Mesodermal cell (in vitro differentiated cells): ENCODE measurements at regions not wholly inside any gene's neighbourhood (a gene's known extent, or its start where the extent isn't known, plus 50 kb on each side); places are given as distances from the start of the nearest gene placed in this dataset.

ENCODE experiments used
- H3K27ac ChIP-seq: 2 replicates; pipeline ENCODE4 v1.7.0; 2013; ENCODE audit warnings: mild to moderate bottlenecking, low read depth, low read length, moderate library complexity; ENCODE audit not compliant: severe bottlenecking
- H3K36me3 ChIP-seq: 2 replicates; pipeline ENCODE4 v1.7.1; 2013; ENCODE audit warnings: mild to moderate bottlenecking, low read length, moderate library complexity; ENCODE audit not compliant: control insufficient read depth, insufficient read depth
- H3K4me1 ChIP-seq: one replicate; pipeline ENCODE4 v1.7.1; 2013; ENCODE audit warnings: mild to moderate bottlenecking, low read length; ENCODE audit not compliant: insufficient read depth, control insufficient read depth, poor library complexity, severe bottlenecking
- H3K4me3 ChIP-seq: 2 replicates; pipeline ENCODE4 v1.7.0; 2013; ENCODE audit warnings: low read length, control low read depth, mild to moderate bottlenecking; ENCODE audit not compliant: insufficient read depth, poor library complexity, severe bottlenecking; ENCODE audit errors: extremely low read depth
- H3K9me3 ChIP-seq: 2 replicates; pipeline ENCODE4 v1.7.1; 2013; ENCODE audit warnings: mild to moderate bottlenecking, low read length, moderate library complexity; ENCODE audit not compliant: control insufficient read depth
- WGBS, 2 experiments: methylation state at CpG; one replicate each; pipeline ENCODE4 v1.1.5; 2013; ENCODE audit warnings: missing lambda C conversion rate in 2 of 2; ENCODE audit not compliant: insufficient coverage in 2 of 2; 5-methylcytosine and 5-hydroxymethylcytosine counted together

DNA sequence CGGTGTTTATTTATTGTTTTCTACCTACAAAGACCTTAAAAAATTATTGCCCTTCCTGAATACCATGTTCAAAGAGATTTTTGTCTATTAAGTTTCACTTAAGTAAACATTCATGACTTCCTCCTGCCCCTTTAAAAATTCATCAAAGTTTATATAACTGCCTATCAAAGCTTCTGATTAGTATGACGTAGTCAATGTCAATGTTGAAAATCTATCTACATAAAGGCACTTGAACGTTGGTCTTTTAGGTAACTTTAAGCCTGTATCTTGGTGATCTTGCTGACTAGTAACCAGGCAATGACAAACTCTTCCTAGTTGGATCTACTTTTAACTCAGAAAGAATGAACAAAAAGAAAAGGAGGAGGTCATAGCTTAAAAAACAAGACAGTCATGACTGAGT is 97.2 kb downstream of the MAIP1 start:
- Histone ChIP-seq H3K4me3 (no peak overlapping the region), H3K4me1 (no peaks in the 10 kb centered on the region), H3K36me3 (no peaks in the 10 kb centered on the region), H3K9me3 (peaks cover 4% of the 10 kb centered on the region), H3K27ac (no peak overlapping the region)
- 86% methylated on average over 2 of the region's 3 CpGs; no CpG with 5 or more reads in 1 of the 2 experiments for WGBS, 2 experiments

DNA sequence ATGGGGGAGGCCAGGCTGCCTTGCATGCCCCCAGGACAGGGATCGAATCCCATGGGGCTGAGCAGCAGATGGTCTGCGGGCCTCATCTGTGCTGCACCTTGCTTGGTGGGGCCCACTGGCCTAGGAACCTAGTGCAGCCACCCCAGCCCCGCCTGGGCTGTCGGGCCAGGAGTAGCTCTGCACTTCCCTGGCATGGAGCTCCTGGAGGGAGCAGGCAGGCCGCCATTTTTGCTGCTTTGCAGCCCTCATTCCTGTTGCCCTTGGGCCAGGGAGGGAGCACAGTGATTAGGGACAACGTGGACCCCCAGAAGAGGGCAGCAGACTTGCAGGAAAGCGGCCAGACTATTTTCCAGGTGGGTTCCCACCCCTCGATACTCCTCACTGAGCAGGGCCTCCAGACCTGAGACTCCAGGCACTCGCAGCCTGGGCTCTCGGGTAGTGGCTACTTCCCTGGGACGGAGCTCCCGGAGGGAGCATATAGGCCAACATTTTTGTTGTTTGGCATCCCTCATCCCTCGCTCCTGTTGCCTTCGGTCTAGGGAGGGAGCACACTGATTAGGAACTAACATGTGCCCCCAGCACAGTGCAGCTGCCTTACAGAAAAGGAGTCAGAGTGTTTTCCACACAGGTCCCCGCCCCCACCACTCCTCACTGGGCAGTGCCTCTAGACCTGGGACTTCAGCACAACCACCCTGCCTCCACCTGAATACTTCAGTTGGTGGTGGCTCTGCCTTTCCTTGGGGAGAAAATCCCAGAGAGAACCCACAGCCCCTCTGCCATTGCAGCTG is 99.5 kb downstream of the MAIP1 start:
- Histone ChIP-seq H3K4me3 (no peak overlapping the region), H3K4me1 (no peaks in the 10 kb centered on the region), H3K27ac (no peak overlapping the region), H3K9me3 (peaks cover 11% of the 10 kb centered on the region), H3K36me3 (no peaks in the 10 kb centered on the region)
- WGBS, 2 experiments: 85 to 88% methylated on average over 15 of the region's 15 CpGs

DNA sequence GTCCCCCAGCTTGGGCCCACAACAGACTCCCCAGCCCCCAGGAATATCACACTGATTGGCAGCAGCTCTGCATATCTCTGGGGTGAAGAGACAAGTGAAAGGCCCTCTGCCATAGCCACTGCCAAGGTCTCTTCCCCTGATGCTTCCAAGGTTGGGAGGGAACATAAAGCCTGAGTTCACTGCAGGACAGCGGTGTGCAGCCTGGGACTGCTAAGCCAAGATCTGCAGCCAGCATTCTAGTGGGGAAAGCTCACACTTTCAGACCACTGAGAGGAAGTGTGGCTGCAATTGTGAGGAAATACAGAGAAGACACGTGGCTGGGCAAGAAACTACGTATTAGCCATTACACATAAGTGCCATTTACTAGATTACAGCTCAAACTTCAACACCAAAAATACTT is 100.7 kb downstream of the MAIP1 start:
- peaks cover 11% of the 10 kb centered on the region for H3K9me3 ChIP-seq
- 83 to 93% methylated on average over 2 to 3 of the region's 3 CpGs for WGBS, 2 experiments

DNA sequence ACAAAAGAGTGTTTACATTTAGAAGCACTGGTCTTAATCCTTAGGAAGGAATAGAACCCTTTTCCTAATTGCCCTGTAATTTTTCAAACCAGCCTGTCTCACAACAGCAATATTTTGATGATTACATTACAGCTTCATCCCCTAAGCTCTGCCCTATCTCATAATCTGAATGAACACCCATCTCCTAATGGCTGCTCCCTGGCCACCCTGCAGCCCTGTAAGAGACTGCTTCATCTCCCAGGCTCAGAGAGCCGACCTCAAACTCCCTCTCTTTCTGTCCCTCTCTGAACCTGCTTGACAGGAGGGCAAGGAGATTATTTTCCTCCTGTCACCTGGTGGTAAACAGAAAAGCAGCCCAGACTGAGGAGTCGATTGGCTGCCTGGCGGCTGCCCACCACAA is 107.8 kb downstream of the MAIP1 start:
- Histone ChIP-seq H3K36me3 (no peaks in the 10 kb centered on the region), H3K9me3 (peaks cover 7% of the 10 kb centered on the region), H3K4me1 (peaks cover 5% of the 10 kb centered on the region), H3K27ac (no peak overlapping the region), H3K4me3 (no peak overlapping the region)
- WGBS, 2 experiments: 82 to 83% methylated on average over 1 to 3 of the region's 3 CpGs

More for the DNA sequence above, 100.7 kb downstream of the MAIP1 start:
- H3K4me1 ChIP-seq: no peaks in the 10 kb centered on the region
- no peak overlapping the region for H3K27ac ChIP-seq
- H3K4me3 ChIP-seq: no peak overlapping the region
- H3K36me3 ChIP-seq: no peaks in the 10 kb centered on the region

DNA sequence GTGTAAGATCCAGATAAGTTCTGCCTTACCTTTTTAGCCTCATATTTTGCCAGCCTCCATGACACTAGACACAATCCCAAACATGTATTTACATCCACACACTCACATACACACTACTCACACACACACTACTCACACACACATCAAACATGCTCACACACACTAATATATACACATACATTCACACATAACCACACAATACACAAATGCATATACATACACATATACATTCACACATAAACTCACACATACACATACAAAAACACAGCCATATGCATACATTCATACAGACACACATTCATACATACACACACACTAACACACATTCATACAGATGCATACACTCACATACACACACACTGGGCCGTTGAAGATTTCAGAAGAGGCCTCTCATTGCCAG is 109.5 kb downstream of the MAIP1 start:
- no peaks in the 10 kb centered on the region for H3K9me3 ChIP-seq
- no peak overlapping the region for H3K27ac ChIP-seq
- no peaks in the 10 kb centered on the region for H3K36me3 ChIP-seq
- 86 to 88% methylated on average over 1 of the region's 1 CpG for WGBS, 2 experiments
- no peak overlapping the region for H3K4me3 ChIP-seq
- H3K4me1 ChIP-seq: peaks cover 5% of the 10 kb centered on the region

DNA sequence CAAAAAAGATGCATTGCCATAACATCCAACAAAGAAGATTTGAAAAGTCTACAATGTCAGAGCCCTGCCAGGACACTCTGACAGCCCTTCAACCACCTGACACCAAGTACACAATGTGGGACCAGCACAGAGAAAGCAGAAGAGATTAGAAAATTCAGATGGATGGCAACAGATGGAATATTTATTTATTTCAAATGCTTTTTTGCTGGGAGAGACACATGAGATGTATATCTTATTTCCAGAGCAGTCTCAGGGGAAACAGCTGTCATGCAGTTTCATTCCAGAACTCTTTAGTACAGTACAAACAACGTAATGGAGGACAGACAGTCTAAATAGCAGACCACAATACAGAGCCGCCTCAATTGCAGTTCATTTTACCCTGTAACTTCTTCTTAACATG is 110.1 kb downstream of the MAIP1 start:
- peaks cover 5% of the 10 kb centered on the region for H3K4me1 ChIP-seq
- no peak overlapping the region for H3K27ac ChIP-seq
- H3K4me3 ChIP-seq: no peak overlapping the region
- H3K9me3 ChIP-seq: no peaks in the 10 kb centered on the region
- H3K36me3 ChIP-seq: no peaks in the 10 kb centered on the region
- WGBS, 2 experiments: 100% methylated on average over 2 of the region's 2 CpGs; no CpG with 5 or more reads in 1 of the 2 experiments

DNA sequence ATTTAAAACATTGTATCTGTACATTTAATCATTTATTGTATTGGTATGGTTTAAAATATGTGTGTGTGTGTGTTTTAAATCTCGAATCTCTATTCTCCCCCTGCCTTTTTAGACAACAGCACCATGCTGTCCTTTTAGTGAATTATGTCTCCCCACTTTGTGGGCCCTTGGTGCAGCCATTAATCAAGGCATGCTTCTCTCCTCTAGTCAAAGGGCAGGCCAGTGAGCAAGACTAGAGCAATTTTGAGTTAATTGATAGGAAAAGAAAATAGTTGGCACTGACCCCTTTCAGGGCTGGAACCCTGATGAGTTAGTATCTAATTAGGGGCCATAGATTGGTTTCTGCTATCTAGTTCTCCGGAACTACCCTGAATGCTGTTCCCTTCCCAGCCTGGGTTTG is 111.0 kb downstream of the MAIP1 start:
- Histone ChIP-seq H3K4me1 (peaks cover 5% of the 10 kb centered on the region), H3K36me3 (no peaks in the 10 kb centered on the region), H3K9me3 (no peaks in the 10 kb centered on the region), H3K27ac (no peak overlapping the region), H3K4me3 (no peak overlapping the region)
- 100% methylated on average over 1 of the region's 2 CpGs; no CpG with 5 or more reads in 1 of the 2 experiments for WGBS, 2 experiments

DNA sequence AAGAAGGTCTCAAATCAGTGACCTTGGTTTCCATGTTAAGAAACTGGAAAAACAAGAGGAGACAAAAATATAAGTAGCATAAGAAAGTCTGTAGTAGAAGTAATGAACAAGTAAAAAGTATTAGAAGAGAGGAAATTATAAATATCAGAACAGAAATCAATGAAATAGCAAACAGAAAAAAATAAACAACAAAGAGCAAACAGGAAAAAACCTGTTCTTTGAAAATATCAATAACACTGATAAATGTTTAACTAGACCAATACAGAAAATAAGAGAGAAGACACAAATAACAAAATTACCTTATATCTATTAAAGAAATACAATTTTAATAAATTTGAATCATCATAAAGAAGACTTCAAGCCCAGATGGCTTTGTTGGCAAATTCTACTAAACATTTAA is 113.3 kb downstream of the MAIP1 start:
- Histone ChIP-seq H3K4me1 (no peaks in the 10 kb centered on the region), H3K36me3 (no peaks in the 10 kb centered on the region), H3K9me3 (no peaks in the 10 kb centered on the region), H3K27ac (no peak overlapping the region), H3K4me3 (no peak overlapping the region)

DNA sequence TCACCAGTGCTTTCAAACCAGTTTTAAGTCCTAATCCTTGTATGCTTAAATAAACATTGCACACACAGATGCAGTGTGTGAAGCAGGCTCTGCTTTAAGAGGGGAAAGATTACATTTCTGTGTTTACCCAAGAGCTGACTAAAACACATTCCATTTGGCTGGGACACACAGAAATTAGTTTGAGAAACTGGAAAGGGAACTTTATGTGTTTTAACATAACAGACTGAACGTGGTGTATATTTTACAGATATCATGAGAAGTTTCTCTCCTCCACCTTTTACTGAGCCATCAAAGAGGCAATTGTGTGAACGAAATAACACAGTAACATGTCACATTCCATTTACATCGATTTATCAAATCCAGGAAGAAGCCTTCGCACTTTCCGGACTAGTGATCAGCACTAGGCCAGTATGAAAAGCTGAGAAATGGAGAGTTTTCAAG is 121.8 kb downstream of the MAIP1 start:
- H3K27ac ChIP-seq: peak overlapping the region; percentile 87
- no peak overlapping the region for H3K4me3 ChIP-seq
- WGBS, 2 experiments: no CpG with 5 or more reads among the region's 5 CpGs

DNA sequence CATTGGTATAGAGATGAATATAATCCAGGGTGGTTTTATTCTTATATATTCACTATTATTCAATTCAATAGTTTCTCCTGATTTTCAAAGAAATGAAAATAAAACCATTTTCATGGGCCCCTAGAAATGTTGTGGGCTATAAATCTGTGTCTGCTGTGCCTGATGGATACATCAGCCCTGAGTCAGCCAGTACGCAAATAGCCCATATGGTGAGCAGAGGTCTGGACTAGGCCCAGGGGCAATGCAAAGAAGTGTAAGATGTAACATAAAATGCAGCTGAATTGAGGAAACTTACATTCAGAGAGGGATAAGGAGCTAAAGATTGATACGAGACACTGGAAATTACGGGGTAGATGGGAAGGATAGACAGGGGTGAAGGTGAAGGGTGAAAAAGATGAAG is 122.5 kb downstream of the MAIP1 start:
- Histone ChIP-seq H3K4me3 (no peak overlapping the region), H3K4me1 (peaks cover 26% of the 10 kb centered on the region), H3K27ac (no peak overlapping the region), H3K9me3 (no peaks in the 10 kb centered on the region), H3K36me3 (no peaks in the 10 kb centered on the region)
- 84 to 96% methylated on average over 3 of the region's 3 CpGs for WGBS, 2 experiments

More for the DNA sequence above, 121.8 kb downstream of the MAIP1 start:
- no peaks in the 10 kb centered on the region for H3K9me3 ChIP-seq
- H3K36me3 ChIP-seq: no peaks in the 10 kb centered on the region
- H3K4me1 ChIP-seq: peaks cover 26% of the 10 kb centered on the region

DNA sequence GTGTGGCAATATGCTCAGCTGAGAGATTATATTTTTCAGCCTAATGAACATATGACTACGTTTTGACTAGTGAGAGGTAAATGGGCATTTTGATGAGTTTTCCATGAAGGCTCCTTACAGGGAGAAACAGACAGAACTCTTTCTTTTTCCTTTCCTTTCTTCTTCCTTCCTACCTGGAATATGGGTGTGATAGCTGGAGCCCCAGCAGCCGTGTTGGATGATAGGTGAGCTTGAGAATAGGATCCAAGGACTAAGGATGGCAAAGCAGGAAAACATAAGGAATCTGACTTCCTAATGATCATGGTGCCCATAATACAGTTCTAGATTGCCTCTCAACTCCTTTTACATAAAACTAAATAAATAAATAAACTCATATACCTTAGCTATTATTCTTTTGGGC is 124.0 kb downstream of the MAIP1 start:
- no CpG with 5 or more reads among the region's 2 CpGs for WGBS, 2 experiments
- no peaks in the 10 kb centered on the region for H3K9me3 ChIP-seq
- H3K4me1 ChIP-seq: peaks cover 26% of the 10 kb centered on the region
- H3K4me3 ChIP-seq: no peak overlapping the region
- no peak overlapping the region for H3K27ac ChIP-seq
- no peaks in the 10 kb centered on the region for H3K36me3 ChIP-seq
